ENCODE measurements at regions not wholly inside any gene's neighbourhood (a gene's known extent, or its start where the extent isn't known, plus 50 kb on each side); places are given as distances from the start of the nearest gene placed in this dataset.

DNA sequence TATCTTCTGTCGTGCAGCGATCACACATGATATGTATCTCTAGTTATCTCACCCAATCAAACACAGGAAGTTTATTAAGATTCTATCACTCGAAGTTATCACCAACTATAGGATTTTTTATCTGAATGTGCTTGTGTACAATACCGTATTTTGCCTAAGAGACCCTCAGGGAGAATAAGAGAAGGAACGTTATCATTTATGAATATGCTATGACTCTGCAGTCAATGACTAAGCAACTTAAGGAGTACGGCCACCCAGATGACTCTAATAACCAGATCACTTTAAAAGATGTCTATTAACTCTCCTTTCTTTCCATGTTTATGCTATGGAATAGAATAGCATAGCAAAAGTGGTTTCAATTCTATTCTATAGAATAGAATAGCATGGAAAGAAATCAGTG lies 486.4 kb downstream of the BCL11B start:
- H3K27ac Mint-ChIP-seq = no peak overlapping the region
- no peaks in the 10 kb centered on the region for H3K36me3 Mint-ChIP-seq (ENCODE audit: low read depth)
- no peaks in the 10 kb centered on the region for H3K9me3 Mint-ChIP-seq
- H3K4me3 Mint-ChIP-seq = no peak overlapping the region
- no peaks in the 10 kb centered on the region for H3K4me1 Mint-ChIP-seq (ENCODE audit: low read depth)
- H3K27me3 Mint-ChIP-seq (ENCODE audit: low read depth) = peaks cover 4% of the 10 kb centered on the region

DNA sequence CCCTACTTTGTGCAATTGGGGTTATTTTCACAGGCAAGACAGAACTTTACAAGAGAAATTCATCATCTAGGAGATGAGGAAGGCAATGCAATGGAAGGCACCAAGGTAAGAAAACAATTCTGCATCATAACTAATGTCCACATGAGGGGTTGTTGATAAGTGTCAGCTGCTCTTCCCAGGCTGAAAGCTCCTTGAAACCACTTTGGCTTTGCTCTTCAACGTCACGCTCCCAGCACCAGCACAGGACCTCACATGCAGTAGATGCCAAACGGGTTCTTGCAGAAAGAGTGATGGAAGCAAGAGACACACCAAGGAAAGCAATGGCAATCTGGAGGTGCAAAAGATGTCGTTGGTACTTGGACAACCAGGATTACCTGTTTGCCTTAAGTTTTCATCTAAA lies 485.5 kb downstream of the BCL11B start:
- Mint-ChIP-seq H3K27ac (no peak overlapping the region), H3K27me3 (ENCODE audit: low read depth) (peaks cover 4% of the 10 kb centered on the region), H3K4me1 (ENCODE audit: low read depth) (no peaks in the 10 kb centered on the region), H3K9me3 (no peaks in the 10 kb centered on the region), H3K4me3 (no peak overlapping the region), H3K36me3 (ENCODE audit: low read depth) (no peaks in the 10 kb centered on the region)

DNA sequence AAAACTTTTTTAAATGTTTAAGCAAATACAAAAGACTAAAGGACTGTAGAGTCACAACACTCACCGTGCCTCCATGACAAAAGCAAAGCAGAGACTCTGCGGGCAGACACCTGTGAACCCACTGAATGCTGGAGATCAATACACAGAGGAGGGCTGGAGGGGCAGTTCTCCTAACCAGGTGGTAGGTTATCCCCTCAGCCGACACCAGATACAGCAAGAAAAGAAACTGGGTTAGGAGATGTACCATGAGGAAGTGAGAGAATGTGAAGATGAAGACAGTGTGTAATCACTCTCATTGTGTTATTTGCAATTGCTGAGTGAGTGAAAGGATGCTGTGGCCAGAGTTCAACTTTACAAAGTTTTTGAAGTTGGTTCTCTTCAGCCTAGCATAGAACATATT lies 480.3 kb downstream of the BCL11B start:
- no peak overlapping the region for H3K4me3 Mint-ChIP-seq
- peaks cover 4% of the 10 kb centered on the region for H3K27me3 Mint-ChIP-seq (ENCODE audit: low read depth)
- peaks cover 17% of the 10 kb centered on the region for H3K9me3 Mint-ChIP-seq
- H3K27ac Mint-ChIP-seq = no peak overlapping the region
- H3K36me3 Mint-ChIP-seq (ENCODE audit: low read depth) = no peaks in the 10 kb centered on the region
- H3K4me1 Mint-ChIP-seq (ENCODE audit: low read depth) = no peaks in the 10 kb centered on the region

DNA sequence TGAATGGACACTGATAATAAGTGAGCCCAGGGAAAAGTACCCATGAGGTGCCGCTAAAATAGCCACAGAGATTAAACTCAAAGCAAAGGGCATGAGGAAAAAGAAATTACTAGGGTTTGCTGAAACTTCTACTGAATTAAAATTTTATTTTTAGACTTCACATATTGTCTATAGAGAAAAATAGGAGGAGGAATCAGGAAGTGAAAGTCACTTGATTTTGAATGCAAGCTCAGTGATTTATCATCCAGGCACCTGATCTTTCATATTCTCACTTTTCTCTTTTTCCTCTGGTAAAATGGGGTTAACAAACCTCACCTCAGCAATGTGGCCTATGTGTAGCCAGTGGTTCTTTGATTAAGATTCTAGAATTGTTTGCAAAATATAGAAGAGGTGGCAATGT lies 479.8 kb downstream of the BCL11B start:
- H3K4me3 Mint-ChIP-seq = no peak overlapping the region
- peaks cover 4% of the 10 kb centered on the region for H3K27me3 Mint-ChIP-seq (ENCODE audit: low read depth)
- peaks cover 17% of the 10 kb centered on the region for H3K9me3 Mint-ChIP-seq
- H3K36me3 Mint-ChIP-seq (ENCODE audit: low read depth) = no peaks in the 10 kb centered on the region
- H3K4me1 Mint-ChIP-seq (ENCODE audit: low read depth) = no peaks in the 10 kb centered on the region
- no peak overlapping the region for H3K27ac Mint-ChIP-seq

DNA sequence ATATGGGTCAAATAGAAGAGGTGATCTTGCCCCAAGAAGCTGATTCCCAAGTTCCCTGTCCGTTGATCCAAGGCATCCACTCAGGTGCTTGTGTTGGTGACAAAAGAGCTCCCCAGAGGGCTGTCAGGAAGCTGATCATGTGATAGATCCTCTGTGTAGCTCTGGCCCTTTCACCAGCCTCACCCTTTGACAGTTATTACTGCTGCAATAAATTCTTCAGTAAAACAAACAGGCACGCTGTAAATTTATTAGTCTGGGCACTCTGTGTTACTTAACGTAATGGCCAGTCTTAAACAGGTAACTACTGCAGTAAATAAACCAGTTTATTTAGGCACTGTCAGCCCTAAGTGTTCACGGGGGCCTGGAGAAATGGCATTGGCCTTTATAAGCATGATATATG lies 473.9 kb downstream of the BCL11B start:
- H3K27me3 Mint-ChIP-seq (ENCODE audit: low read depth) = no peaks in the 10 kb centered on the region
- peaks cover 16% of the 10 kb centered on the region for H3K9me3 Mint-ChIP-seq
- H3K36me3 Mint-ChIP-seq (ENCODE audit: low read depth) = no peaks in the 10 kb centered on the region
- no peak overlapping the region for H3K4me3 Mint-ChIP-seq
- H3K4me1 Mint-ChIP-seq (ENCODE audit: low read depth) = no peaks in the 10 kb centered on the region
- H3K27ac Mint-ChIP-seq = no peak overlapping the region

DNA sequence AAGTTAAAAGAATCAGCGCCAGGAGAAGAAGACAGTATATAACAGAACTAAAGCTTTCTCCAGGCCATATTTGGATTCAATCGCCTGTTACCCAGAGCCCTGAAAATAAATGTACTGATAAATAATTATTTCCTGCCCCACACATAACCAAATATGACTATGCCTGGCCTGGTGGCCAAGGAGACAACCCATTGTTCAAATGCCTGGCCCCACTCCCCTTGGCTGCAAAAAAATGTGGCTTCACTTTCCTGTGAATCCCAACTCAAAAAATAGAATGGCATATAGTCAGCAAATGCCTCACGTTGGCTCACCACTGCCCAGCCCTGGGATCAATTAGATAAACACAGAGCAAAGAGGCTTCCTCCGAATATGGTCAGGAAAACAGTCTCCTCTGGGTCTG lies 472.1 kb downstream of the BCL11B start:
- H3K27ac Mint-ChIP-seq = no peak overlapping the region
- H3K4me1 Mint-ChIP-seq (ENCODE audit: low read depth) = no peaks in the 10 kb centered on the region
- H3K4me3 Mint-ChIP-seq = no peak overlapping the region
- H3K36me3 Mint-ChIP-seq (ENCODE audit: low read depth) = no peaks in the 10 kb centered on the region
- H3K9me3 Mint-ChIP-seq = peaks cover 7% of the 10 kb centered on the region
- no peaks in the 10 kb centered on the region for H3K27me3 Mint-ChIP-seq (ENCODE audit: low read depth)

DNA sequence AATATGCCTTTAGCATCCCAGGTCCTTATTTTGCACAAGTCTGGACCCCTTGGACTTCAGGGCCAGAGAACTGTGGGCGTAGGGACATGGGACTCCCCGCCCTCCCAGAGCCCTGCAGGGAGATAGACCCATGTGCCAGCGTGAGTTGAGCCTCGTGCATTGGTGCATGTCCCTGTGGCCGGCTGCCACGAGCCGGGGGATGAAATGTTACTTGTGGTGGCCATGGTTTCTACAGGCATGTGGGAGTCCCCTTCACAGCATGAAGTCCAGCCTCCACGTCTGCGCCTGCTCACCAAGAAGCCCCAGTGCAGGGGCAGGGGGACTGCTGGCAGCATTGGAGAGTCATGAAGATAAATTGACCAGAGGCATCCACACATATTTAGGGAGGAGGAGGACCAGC lies 470.0 kb downstream of the BCL11B start:
- Mint-ChIP-seq H3K36me3 (ENCODE audit: low read depth) (no peaks in the 10 kb centered on the region), H3K27me3 (ENCODE audit: low read depth) (no peaks in the 10 kb centered on the region), H3K4me3 (no peak overlapping the region), H3K4me1 (ENCODE audit: low read depth) (no peaks in the 10 kb centered on the region), H3K9me3 (peaks cover 8% of the 10 kb centered on the region), H3K27ac (no peak overlapping the region)

DNA sequence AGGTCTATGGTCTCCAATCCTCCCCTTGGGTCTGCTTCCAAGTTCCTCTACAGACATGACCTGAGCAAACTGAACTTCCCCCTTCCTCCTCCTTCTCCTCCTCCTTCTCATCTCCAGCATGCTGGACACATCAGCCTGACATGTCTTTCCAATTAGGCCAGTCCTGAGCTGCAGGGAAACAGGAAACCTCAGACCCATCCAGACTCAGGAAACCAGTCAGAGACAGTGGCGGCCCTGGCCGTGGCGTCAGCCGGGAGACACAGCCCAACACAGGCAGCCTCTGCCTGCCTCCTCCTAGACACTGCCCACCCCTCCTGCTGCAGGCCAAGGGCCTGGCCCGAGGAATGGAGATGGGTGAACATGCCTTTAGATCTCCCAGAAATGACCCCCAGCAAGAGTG lies 468.8 kb downstream of the BCL11B start:
- H3K36me3 Mint-ChIP-seq (ENCODE audit: low read depth) = no peaks in the 10 kb centered on the region

DNA sequence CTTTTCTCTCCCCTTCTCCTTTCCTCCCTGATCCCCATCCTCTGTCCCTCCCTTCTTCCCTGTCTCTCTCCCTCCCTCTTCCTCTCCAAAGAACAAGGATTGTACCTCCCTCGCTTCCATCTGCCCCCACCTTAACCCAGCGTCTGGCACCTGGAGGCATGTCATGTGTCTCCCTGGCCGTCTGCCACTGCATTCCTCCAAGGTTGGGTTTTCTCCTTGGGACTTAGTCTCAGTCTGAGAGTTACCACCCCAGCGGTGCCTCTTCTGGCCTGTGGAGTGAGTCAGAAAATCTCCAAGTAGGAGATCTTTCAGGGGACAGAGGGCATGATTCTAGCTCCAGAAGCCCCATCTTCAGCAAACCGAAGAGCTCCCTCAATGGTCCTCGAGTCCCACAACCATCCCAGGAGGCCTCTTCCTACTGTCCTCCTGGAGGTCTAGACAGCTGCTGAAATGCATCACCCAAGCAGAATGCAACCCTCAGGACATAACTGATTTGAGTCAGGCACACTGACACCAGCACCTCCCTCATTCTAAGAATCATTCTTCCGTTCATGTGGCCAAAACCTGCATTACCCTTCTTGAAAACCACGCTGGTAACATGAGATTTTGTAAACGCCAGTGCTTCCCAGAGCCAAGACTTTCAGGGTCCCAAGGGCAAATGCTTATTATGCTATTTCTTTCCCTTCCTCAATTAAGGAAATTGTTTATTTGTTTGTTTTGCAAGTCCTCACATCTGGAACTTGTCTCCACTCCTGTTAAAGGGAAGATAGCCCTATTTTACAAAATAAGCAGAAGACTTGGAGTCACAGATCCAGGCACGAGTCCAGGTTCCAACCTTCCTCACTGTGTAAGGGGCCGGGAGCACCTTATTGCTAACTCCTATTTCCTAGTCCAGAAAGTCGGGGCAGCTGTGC lies 463.2 kb downstream of the BCL11B start:
- no peaks in the 10 kb centered on the region for H3K36me3 Mint-ChIP-seq (ENCODE audit: low read depth)
- no peaks in the 10 kb centered on the region for H3K4me1 Mint-ChIP-seq (ENCODE audit: low read depth)
- H3K4me3 Mint-ChIP-seq = no peak overlapping the region
- H3K9me3 Mint-ChIP-seq = peaks cover 8% of the 10 kb centered on the region
- no peak overlapping the region for H3K27ac Mint-ChIP-seq
- H3K27me3 Mint-ChIP-seq (ENCODE audit: low read depth) = peaks cover 3% of the 10 kb centered on the region

More for the DNA sequence above, 468.8 kb downstream of the BCL11B start:
- Mint-ChIP-seq H3K27ac (no peak overlapping the region), H3K27me3 (ENCODE audit: low read depth) (no peaks in the 10 kb centered on the region), H3K4me3 (no peak overlapping the region), H3K9me3 (peaks cover 8% of the 10 kb centered on the region), H3K4me1 (ENCODE audit: low read depth) (no peaks in the 10 kb centered on the region)

DNA sequence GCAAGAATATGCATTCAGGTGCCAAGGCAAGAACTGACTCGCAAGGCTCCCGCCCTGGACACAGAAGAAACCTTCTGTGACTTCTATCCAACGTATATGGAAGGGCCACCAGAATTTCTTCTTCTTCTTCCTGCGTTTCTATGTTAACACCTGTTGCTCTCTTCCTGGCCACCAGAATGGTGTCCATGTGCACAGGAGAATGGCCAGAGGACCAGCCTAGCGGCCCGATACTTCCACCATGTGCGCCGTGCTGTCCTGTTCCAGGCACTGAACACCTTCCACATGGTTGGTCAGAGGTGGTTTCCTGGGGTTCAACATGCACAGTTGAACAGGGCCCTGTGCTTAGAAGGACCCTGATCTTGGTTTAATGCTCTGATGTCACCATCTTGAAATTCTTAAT lies 455.8 kb downstream of the BCL11B start:
- no peaks in the 10 kb centered on the region for H3K9me3 Mint-ChIP-seq
- H3K4me3 Mint-ChIP-seq = no peak overlapping the region
- no peaks in the 10 kb centered on the region for H3K4me1 Mint-ChIP-seq (ENCODE audit: low read depth)
- no peak overlapping the region for H3K27ac Mint-ChIP-seq
- peaks cover 4% of the 10 kb centered on the region for H3K27me3 Mint-ChIP-seq (ENCODE audit: low read depth)
- H3K36me3 Mint-ChIP-seq (ENCODE audit: low read depth) = no peaks in the 10 kb centered on the region

DNA sequence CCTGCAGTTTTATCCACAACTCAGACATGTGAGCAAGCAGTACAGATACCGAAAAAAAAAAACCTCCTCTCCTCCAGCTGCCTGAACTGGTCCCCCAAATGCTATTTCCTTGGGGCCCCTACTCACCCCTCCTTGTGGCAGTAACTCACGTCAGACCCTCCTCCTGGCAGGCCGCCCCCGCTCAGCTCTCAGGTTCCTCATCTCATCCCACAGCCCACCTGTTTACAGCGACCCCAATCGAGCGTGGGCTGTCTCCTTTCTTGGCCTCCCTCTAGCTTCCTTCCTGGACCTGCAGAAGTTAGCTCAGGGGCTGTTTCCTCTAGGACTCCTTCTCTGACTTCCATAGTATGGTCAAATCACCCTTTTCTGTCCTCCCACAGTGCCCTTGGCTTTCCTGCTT lies 455.3 kb downstream of the BCL11B start:
- H3K36me3 Mint-ChIP-seq (ENCODE audit: low read depth) = no peaks in the 10 kb centered on the region
- H3K27me3 Mint-ChIP-seq (ENCODE audit: low read depth) = peaks cover 4% of the 10 kb centered on the region
- no peaks in the 10 kb centered on the region for H3K9me3 Mint-ChIP-seq
- no peaks in the 10 kb centered on the region for H3K4me1 Mint-ChIP-seq (ENCODE audit: low read depth)
- H3K4me3 Mint-ChIP-seq = no peak overlapping the region
- no peak overlapping the region for H3K27ac Mint-ChIP-seq

DNA sequence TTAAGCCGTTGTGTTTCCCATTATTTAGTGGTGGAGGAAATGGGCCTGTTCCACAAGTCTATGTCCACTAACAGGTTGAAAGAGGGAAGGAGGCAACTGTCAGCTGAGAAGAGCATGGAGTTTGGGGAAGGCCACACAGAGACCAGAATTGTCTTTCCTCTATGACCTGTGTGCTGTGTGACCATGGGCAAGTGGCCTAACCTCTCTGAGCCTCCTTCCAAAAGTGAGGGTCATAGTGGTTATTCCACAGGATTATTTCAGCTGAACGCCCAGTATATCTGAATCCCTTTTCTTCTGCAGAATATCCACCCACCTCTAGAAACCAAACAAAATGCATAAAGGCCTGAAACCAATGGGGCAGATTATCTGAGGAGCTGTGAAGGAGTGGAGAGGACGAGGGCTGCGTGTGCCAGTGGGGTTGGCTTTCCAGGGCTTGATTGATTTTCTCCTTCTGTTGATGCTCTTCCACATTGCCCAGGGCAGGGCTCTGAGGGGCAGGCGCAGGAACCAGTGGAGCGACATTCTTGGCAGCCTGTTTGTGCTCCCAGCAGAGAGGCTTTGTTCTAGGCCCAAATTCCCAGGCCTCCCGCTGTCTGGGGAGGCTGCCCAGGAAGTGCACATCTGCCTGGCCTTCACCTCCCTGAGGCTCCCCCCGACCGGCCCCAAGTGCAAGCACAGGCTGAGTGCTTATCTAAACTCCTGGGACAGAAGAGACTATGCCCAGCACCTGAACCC lies 452.7 kb downstream of the BCL11B start:
- no peak overlapping the region for H3K4me3 Mint-ChIP-seq
- no peaks in the 10 kb centered on the region for H3K9me3 Mint-ChIP-seq
- no peaks in the 10 kb centered on the region for H3K4me1 Mint-ChIP-seq (ENCODE audit: low read depth)
- no peaks in the 10 kb centered on the region for H3K27me3 Mint-ChIP-seq (ENCODE audit: low read depth)
- no peak overlapping the region for H3K27ac Mint-ChIP-seq
- H3K36me3 Mint-ChIP-seq (ENCODE audit: low read depth) = no peaks in the 10 kb centered on the region

DNA sequence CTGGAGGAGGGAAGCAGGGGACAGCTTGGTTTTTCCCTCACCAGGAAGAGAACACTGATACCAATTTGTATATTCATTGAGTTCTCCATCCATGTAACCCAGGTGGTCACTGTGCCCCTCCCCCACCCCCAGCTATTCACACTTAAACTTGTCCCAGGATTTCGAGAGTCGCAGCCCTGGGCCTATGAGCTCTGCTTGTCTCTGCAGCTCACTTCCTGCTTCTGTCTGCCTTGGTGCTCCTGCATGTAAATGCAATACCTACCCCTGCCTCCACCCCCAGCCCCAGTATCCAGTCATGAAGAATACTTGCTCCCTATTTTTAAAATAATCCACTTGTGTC lies 452.2 kb downstream of the BCL11B start:
- no peak overlapping the region for H3K27ac Mint-ChIP-seq
- H3K27me3 Mint-ChIP-seq (ENCODE audit: low read depth) = no peaks in the 10 kb centered on the region
- no peaks in the 10 kb centered on the region for H3K4me1 Mint-ChIP-seq (ENCODE audit: low read depth)
- H3K4me3 Mint-ChIP-seq = no peak overlapping the region
- H3K9me3 Mint-ChIP-seq = no peaks in the 10 kb centered on the region
- H3K36me3 Mint-ChIP-seq (ENCODE audit: low read depth) = no peaks in the 10 kb centered on the region

DNA sequence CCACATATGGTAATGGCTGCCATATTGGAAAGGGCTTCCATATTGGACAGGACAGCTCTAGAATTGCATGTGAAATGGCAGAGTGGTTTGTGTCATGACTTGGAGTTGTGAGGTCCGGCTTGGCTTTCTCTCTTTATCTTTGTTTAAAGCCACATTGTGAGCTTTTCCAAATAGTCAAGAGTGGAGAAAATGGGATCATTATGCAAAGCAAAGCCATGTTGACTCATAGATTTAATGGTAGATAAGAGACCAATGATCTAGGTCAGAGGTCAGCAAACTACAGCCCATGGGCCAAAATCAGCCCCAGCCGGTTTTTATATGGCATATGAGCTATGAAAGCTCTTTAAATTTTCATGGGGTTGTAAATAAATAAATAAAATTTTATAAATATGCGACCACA lies 449.1 kb downstream of the BCL11B start:
- Mint-ChIP-seq H3K4me1 (ENCODE audit: low read depth) (no peaks in the 10 kb centered on the region), H3K36me3 (ENCODE audit: low read depth) (no peaks in the 10 kb centered on the region), H3K9me3 (no peaks in the 10 kb centered on the region), H3K27ac (no peak overlapping the region), H3K4me3 (no peak overlapping the region), H3K27me3 (ENCODE audit: low read depth) (no peaks in the 10 kb centered on the region)

DNA sequence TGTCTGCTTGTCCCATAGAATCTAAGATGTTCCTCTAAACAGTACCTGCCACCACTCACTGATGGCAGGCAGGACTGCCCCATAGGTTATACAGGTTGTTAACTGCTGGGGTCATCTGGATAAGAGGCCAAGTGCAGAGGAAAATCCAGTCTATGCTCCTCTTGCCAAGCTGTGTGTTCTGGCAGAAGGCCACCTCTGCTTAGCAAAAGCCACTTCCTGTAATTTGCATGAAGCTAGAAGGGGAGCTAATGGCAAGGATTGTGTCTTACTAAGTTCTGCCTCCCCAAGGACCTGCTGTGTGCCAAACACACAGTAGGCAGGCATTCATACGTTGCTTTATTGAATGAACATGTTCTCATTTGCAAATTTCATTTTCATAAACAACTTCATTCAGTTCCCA lies 445.4 kb downstream of the BCL11B start:
- Mint-ChIP-seq H3K9me3 (no peaks in the 10 kb centered on the region), H3K27ac (no peak overlapping the region), H3K4me1 (ENCODE audit: low read depth) (no peaks in the 10 kb centered on the region), H3K36me3 (ENCODE audit: low read depth) (no peaks in the 10 kb centered on the region), H3K4me3 (no peak overlapping the region), H3K27me3 (ENCODE audit: low read depth) (no peaks in the 10 kb centered on the region)

Measured in T-helper 1 cell treated with Interleukin-12 subunit alpha and Interleukin-12 subunit beta and Interleukin-4 antibody, amounts not matched to agents 30 μg/mL and 1 μg/mL, for 36 hours (primary cell).